HFFc6 (cell line): ENCODE measurements at regions not wholly inside any gene's neighbourhood (a gene's known extent, or its start where the extent isn't known, plus 50 kb on each side); places are given as distances from the start of the nearest gene placed in this dataset.

ENCODE experiments used
- DNase-seq: peaks from one replicate; pipeline ENCODE4 v3.0.0-alpha.2; 2018
- H3K27ac Mint-ChIP-seq: 2 replicates; pipeline ENCODE4 v1.8.0; 2020; ENCODE audit warnings: mild to moderate bottlenecking, mixed read lengths
- H3K27me3 Mint-ChIP-seq: 2 replicates; pipeline ENCODE4 v1.8.0; 2021; ENCODE audit warnings: mild to moderate bottlenecking, moderate library complexity, mixed read lengths; ENCODE audit not compliant: insufficient read depth
- H3K36me3 Mint-ChIP-seq: 2 replicates; pipeline ENCODE4 v1.8.0; 2021; ENCODE audit warnings: low read depth, mixed read lengths
- H3K4me1 Mint-ChIP-seq: 2 replicates; pipeline ENCODE4 v1.8.0; 2020; ENCODE audit warnings: low read depth, mixed read lengths
- H3K4me3 Mint-ChIP-seq: 2 replicates; pipeline ENCODE4 v1.8.0; 2020; ENCODE audit warnings: mild to moderate bottlenecking, moderate library complexity, mixed read lengths
- H3K9me3 Mint-ChIP-seq: 2 replicates; pipeline ENCODE4 v1.8.0; 2020; ENCODE audit warnings: mild to moderate bottlenecking, mixed read lengths
- TF ChIP-seq, protein P1 (sequence below): fragments of 200-600 bp; sonication (generic); IDR thresholded peaks from 2 replicates; pipeline ENCODE4 v1.5.0; 2021; ENCODE audit warnings: antibody characterized with exemption, mild to moderate bottlenecking

GRCh38 chr20:48156951-48157700, 371.8 kb upstream of the SULF2 start:
- Mint-ChIP-seq H3K27ac (no peak overlapping the region), H3K9me3 (peaks cover 69% of the 10 kb centered on the region), H3K4me3 (no peak overlapping the region), H3K36me3 (peaks cover 20% of the 10 kb centered on the region), H3K4me1 (no peaks in the 10 kb centered on the region), H3K27me3 (peaks cover 11% of the 10 kb centered on the region)
- no peak for DNase-seq
- TF ChIP-seq, protein P1, sequence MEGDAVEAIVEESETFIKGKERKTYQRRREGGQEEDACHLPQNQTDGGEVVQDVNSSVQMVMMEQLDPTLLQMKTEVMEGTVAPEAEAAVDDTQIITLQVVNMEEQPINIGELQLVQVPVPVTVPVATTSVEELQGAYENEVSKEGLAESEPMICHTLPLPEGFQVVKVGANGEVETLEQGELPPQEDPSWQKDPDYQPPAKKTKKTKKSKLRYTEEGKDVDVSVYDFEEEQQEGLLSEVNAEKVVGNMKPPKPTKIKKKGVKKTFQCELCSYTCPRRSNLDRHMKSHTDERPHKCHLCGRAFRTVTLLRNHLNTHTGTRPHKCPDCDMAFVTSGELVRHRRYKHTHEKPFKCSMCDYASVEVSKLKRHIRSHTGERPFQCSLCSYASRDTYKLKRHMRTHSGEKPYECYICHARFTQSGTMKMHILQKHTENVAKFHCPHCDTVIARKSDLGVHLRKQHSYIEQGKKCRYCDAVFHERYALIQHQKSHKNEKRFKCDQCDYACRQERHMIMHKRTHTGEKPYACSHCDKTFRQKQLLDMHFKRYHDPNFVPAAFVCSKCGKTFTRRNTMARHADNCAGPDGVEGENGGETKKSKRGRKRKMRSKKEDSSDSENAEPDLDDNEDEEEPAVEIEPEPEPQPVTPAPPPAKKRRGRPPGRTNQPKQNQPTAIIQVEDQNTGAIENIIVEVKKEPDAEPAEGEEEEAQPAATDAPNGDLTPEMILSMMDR = no peak

- H3K36me3 Mint-ChIP-seq = peaks cover 20% of the 10 kb centered on the region
- TF ChIP-seq, protein P1 = no peak
- H3K4me1 Mint-ChIP-seq = no peaks in the 10 kb centered on the region
- peaks cover 11% of the 10 kb centered on the region for H3K27me3 Mint-ChIP-seq
- DNase-seq = no peak
- H3K27ac Mint-ChIP-seq = no peak overlapping the region
- no peak overlapping the region for H3K4me3 Mint-ChIP-seq
- H3K9me3 Mint-ChIP-seq = peaks cover 66% of the 10 kb centered on the region
Observed at GRCh38 chr20:48156521-48156920, 371.2 kb upstream of the SULF2 start.

- H3K4me1 Mint-ChIP-seq = no peaks in the 10 kb centered on the region
- no peak for DNase-seq
- no peak overlapping the region for H3K4me3 Mint-ChIP-seq
- TF ChIP-seq, protein P1 = no peak
- H3K9me3 Mint-ChIP-seq = peaks cover 60% of the 10 kb centered on the region
- H3K36me3 Mint-ChIP-seq = peaks cover 20% of the 10 kb centered on the region
- no peak overlapping the region for H3K27ac Mint-ChIP-seq
- peaks cover 8% of the 10 kb centered on the region; the same call in 1 of the 2 replicates for H3K27me3 Mint-ChIP-seq
Observed at GRCh38 chr20:48155268-48155667, 370.0 kb upstream of the SULF2 start.

DNA sequence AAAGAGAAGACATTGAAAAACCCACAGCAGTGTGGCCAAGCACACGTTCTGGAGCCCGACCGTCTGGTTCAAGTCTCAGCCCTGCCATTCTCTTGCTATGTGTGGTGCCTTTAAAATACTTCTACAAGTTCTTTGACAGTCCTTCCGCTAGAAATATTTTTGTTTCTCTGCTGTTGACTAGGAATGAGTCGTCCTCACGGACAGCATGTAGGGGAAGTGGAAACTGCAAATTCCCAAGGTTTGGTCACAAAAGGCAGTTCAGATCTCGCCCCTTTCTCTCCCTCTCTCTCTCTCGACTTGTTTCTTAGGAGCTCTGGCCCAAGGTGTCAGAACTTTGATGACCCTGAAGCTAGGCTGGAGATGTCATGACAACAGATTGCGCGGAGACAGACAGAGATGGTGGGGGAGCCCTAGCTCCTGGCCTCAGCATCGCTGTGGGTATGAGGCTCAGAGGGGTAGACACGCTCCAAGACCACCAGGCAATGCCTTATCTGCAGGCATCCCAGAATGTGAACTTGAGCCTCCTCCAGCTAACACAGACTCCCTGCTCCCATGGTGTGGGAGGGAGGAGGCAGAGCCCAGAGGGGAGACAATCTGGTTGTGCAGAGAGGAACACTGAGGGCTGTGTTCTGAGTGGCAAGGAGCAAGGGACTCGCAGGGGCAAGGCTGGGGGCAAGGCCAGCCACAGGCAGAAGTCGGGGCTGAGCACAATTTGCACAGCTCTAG, 368.9 kb upstream of the SULF2 start:
- peaks cover 62% of the 10 kb centered on the region for H3K9me3 Mint-ChIP-seq
- peaks cover 14% of the 10 kb centered on the region for H3K36me3 Mint-ChIP-seq
- H3K4me3 Mint-ChIP-seq = no peak overlapping the region
- H3K27ac Mint-ChIP-seq = no peak overlapping the region
- H3K4me1 Mint-ChIP-seq = no peaks in the 10 kb centered on the region
- H3K27me3 Mint-ChIP-seq = peaks cover 8% of the 10 kb centered on the region; the same call in 1 of the 2 replicates
- TF ChIP-seq, protein P1 = no peak
- DNase-seq = no peak

DNA sequence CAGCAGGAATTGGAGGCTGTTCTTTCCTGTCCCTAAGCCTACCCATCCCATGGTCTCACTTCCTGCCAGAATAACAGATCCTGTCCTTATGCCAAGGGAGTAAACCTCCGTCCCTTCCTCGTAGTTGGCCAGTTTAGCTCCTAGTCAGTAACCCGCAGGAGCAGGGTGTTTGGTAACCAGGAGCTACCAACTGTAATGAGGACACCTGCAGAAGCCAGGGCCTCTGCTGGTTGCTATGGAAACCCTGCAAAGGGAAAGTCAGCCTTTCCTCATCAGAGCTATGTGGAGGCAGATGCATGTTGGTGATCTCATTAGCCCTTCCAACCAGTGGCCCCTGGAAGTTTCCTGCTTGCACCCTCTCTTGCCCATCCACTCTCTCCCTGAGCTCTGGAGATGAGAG, 368.2 kb upstream of the SULF2 start:
- peaks cover 14% of the 10 kb centered on the region for H3K36me3 Mint-ChIP-seq
- no peak overlapping the region for H3K27ac Mint-ChIP-seq
- peaks cover 66% of the 10 kb centered on the region for H3K9me3 Mint-ChIP-seq
- TF ChIP-seq, protein P1 = no peak
- H3K4me1 Mint-ChIP-seq = no peaks in the 10 kb centered on the region
- H3K4me3 Mint-ChIP-seq = no peak overlapping the region
- DNase-seq = no peak
- H3K27me3 Mint-ChIP-seq = peaks cover 8% of the 10 kb centered on the region
